K562 (cell line): ENCODE measurements at regions not wholly inside any gene's neighbourhood (a gene's known extent, or its start where the extent isn't known, plus 50 kb on each side); places are given as distances from the start of the nearest gene placed in this dataset.

Source experiments
- ATAC-seq: fragments of 200-7000 bp; cut with Tn5 transposase; 3 replicates; pipeline ENCODE4 v1.9.1; 2020; ENCODE audit warnings: moderate library complexity
- BruUV-seq: library from RNA; stranded (reverse); fragments of 400-500 nt; replicated peaks from 2 replicates; lab custom pipeline; 2021; lab: Mats Ljungman, UMichigan
- CTCF ChIA-PET: fragments of 300-600 bp; formaldehyde crosslinking; extraction: SDS; loops from one replicate; lab custom pipeline; 2021; ENCODE audit warnings: low intra/inter-chr PET ratio; lab: Yijun Ruan, JAX
- POLR2A ChIA-PET: fragments of 300-600, 350-650 bp; sonication (Branson Sonifier 250); formaldehyde crosslinking; extraction: SDS; loops from one replicate; lab custom pipeline; 2021; ENCODE audit warnings: antibody characterized with exemption, inconsistent platforms; lab: Yijun Ruan, JAX
- DNase-seq, 4 experiments: peaks; one replicate each; pipeline versions ENCODE4 v3.0.0 to v3.0.0-alpha.2; 2011 to 2018; ENCODE audit warnings: low spot score in 3 of 4, mixed read lengths in 3 of 4; ENCODE audit errors: extremely low read depth in 1 of 4
- FAIRE-seq: peaks from 2 replicates; lab custom pipeline; 2011; peaks lifted over from hg19 to GRCh38; lab: Jason Lieb, UNC
- H2AFZ ChIP-seq: 2 replicates; pipeline ENCODE4 v1.6.0; 2011; ENCODE audit warnings: low read depth, low read length, control low read depth, inconsistent platforms
- H3K27ac ChIP-seq: fragments of 200-600 bp; 3 replicates; pipeline ENCODE4 v1.8.0; 2011; ENCODE audit warnings: low read depth, mild to moderate bottlenecking, control low read depth, inconsistent platforms, low read length, moderate library complexity, mixed read lengths; ENCODE audit errors: extremely low read depth
- H3K27me3 ChIP-seq, 2 experiments: fragments of 300-600 bp in 1 of 2; 2 replicates in 1 of 2; 3 replicates in 1 of 2; pipeline versions ENCODE4 v1.6.0 to v1.8.0; 2011; ENCODE audit warnings: inconsistent platforms in 2 of 2, low read length in 2 of 2, mild to moderate bottlenecking in 1 of 2, mixed read lengths in 1 of 2, moderate library complexity in 1 of 2; ENCODE audit not compliant: control insufficient read depth in 2 of 2, insufficient read depth in 2 of 2
- H3K36me3 ChIP-seq: fragments of 300-600 bp; 3 replicates; pipeline ENCODE4 v1.8.0; 2011; ENCODE audit warnings: mild to moderate bottlenecking, low read length, inconsistent platforms; ENCODE audit not compliant: control insufficient read depth, insufficient read depth
- H3K4me1 ChIP-seq, 2 experiments: fragments of 200-600 bp in 1 of 2; replicated peaks in 1 of 2; 2 replicates in 1 of 2; 3 replicates in 1 of 2; pipeline versions ENCODE4 v1.5.1 to v1.8.0; 2011; ENCODE audit warnings: inconsistent platforms in 2 of 2, low read length in 2 of 2, mild to moderate bottlenecking in 1 of 2, mixed read lengths in 1 of 2, moderate library complexity in 1 of 2; ENCODE audit not compliant: control insufficient read depth in 2 of 2, insufficient read depth in 2 of 2
- H3K4me2 ChIP-seq: 2 replicates; pipeline ENCODE4 v1.6.1; 2011; ENCODE audit warnings: low read length, control low read depth, inconsistent platforms, mixed read lengths; ENCODE audit not compliant: insufficient read depth
- H3K4me3 ChIP-seq: fragments of 200-600 bp; sonication (generic), shearing (Covaris generic); 2 replicates; pipeline ENCODE4 v1.5.1; 2016; ENCODE audit warnings: control low read depth, inconsistent platforms
- H3K79me2 ChIP-seq: fragments of 200-600 bp; 3 replicates; pipeline ENCODE4 v1.8.0; 2011; ENCODE audit warnings: low read length, inconsistent platforms; ENCODE audit not compliant: control insufficient read depth, insufficient read depth
- H3K9ac ChIP-seq, 2 experiments: 2 replicates each; pipeline versions ENCODE4 v1.6.0 to v1.6.1; 2011; ENCODE audit warnings: low read depth in 2 of 2, low read length in 2 of 2, control low read depth in 1 of 2, inconsistent platforms in 1 of 2, mild to moderate bottlenecking in 1 of 2, mixed read lengths in 1 of 2; ENCODE audit not compliant: insufficient read depth in 1 of 2
- H3K9me1 ChIP-seq: one replicate; pipeline ENCODE4 v1.6.0; 2011; ENCODE audit warnings: inconsistent platforms, mild to moderate bottlenecking, low read length, moderate library complexity; ENCODE audit not compliant: control insufficient read depth, insufficient read depth
- H3K9me3 ChIP-seq: replicated peaks from 2 replicates; pipeline ENCODE4 v1.5.1; 2011; ENCODE audit warnings: low read depth, low read length, inconsistent platforms; ENCODE audit not compliant: control insufficient read depth, insufficient read depth
- H4K20me1 ChIP-seq: replicated peaks from 2 replicates; pipeline ENCODE4 v1.6.1; 2011; ENCODE audit warnings: low read length, inconsistent platforms, mixed read lengths; ENCODE audit not compliant: control insufficient read depth, insufficient read depth
- ATF1 ChIP-seq, 2 experiments: fragments of 450-650 bp in 1 of 2; IDR thresholded peaks; 2 replicates each; pipeline ENCODE4 v1.6.1; 2016; ENCODE audit warnings: missing compliant biosample characterization in 1 of 2, missing genetic modification characterization in 1 of 2
- ELF1 ChIP-seq: fragments of 200-800 bp; sonication (Bioruptor generic); IDR thresholded peaks from 2 replicates; pipeline ENCODE4 v1.6.1; 2016; ENCODE audit warnings: missing genetic modification characterization, missing compliant biosample characterization
- HOXB6 ChIP-seq: fragments of 250-450 bp; sonication (Bioruptor Pico); IDR thresholded peaks from 2 replicates; pipeline ENCODE4 v1.5.1; 2022; ENCODE audit warnings: mild to moderate bottlenecking, borderline replicate concordance
- MTA3 ChIP-seq: fragments of 450-650 bp; formaldehyde crosslinking; IDR thresholded peaks from 2 replicates; pipeline ENCODE4 v1.6.1; 2017; ENCODE audit warnings: mild to moderate bottlenecking, borderline replicate concordance
- RB1 ChIP-seq: fragments of 450-650 bp; IDR thresholded peaks from 2 replicates; pipeline ENCODE4 v1.6.1; 2017; ENCODE audit warnings: low read depth, mild to moderate bottlenecking
- TAF7 ChIP-seq: fragments of 450-650 bp; IDR thresholded peaks from 2 replicates; pipeline ENCODE4 v1.6.1; 2016; ENCODE audit warnings: missing genetic modification characterization, missing compliant biosample characterization
- ZNF121 ChIP-seq: sonication (generic); formaldehyde crosslinking; conservative IDR thresholded peaks from 2 replicates; pipeline ENCODE4 v1.8.0; 2022; ENCODE audit warnings: missing genetic modification reagents
- WGBS: fragments of 100-300 bp; shearing (Covaris generic); methylation state at CpG from one replicate; pipeline ENCODE4 v1.1.6; 2016; ENCODE audit warnings: low coverage, mixed read lengths; ENCODE audit not compliant: insufficient coverage; ENCODE audit errors: missing lambda C conversion rate; 5-methylcytosine and 5-hydroxymethylcytosine counted together
- in situ Hi-C: fragments of 300-500 bp; cut with MboI; formaldehyde crosslinking; loops from 4 replicates; pipeline ENCODE4 v1.15.0; 2018; ENCODE audit warnings: inconsistent platforms, mixed read lengths
- intact Hi-C: fragments of 100-400 bp; cut with micrococcal nuclease; formaldehyde crosslinking; loops from 2 replicates; pipeline ENCODE4 v1.14.2; 2022
- TF ChIP-seq, protein P1 (sequence below): IDR thresholded peaks from 2 replicates; pipeline ENCODE4 v1.6.1; 2012; ENCODE audit warnings: low read depth, low read length, improper control_type of control experiment, borderline replicate concordance

- POLR2A ChIA-PET: no interaction called here
- Histone ChIP-seq H3K27ac (no peak overlapping the region), H3K9me3 (no peaks in the 10 kb centered on the region), H3K79me2 (no peaks in the 10 kb centered on the region), H2AFZ (no peak overlapping the region), H3K9ac (no peak overlapping the region), H3K4me2 (no peak overlapping the region), H4K20me1 (no peaks in the 10 kb centered on the region), H3K4me3 (no peak overlapping the region), H3K4me1 (no peaks in the 10 kb centered on the region), H3K36me3 (no peaks in the 10 kb centered on the region), H3K9me1 (no peaks in the 10 kb centered on the region), H3K27me3 (no peaks in the 10 kb centered on the region)
- ATAC-seq: no peak
- intact Hi-C loops: no loop called here
- in situ Hi-C loops: no loop called here
- TF ChIP-seq HOXB6 (CRISPR knock-in tag): no peak
- no peak for TF ChIP-seq MTA3
- no peak for TF ChIP-seq ZNF121 (CRISPR knock-in tag)
- TF ChIP-seq ATF1 (CRISPR knock-in tag; IDR thresholded peaks at IDR 0.05): no peak
- TF ChIP-seq ATF1 (tag; IDR thresholded peaks at IDR 0.05): no peak
- TF ChIP-seq TAF7 (tag): no peak
- TF ChIP-seq, protein P1, sequence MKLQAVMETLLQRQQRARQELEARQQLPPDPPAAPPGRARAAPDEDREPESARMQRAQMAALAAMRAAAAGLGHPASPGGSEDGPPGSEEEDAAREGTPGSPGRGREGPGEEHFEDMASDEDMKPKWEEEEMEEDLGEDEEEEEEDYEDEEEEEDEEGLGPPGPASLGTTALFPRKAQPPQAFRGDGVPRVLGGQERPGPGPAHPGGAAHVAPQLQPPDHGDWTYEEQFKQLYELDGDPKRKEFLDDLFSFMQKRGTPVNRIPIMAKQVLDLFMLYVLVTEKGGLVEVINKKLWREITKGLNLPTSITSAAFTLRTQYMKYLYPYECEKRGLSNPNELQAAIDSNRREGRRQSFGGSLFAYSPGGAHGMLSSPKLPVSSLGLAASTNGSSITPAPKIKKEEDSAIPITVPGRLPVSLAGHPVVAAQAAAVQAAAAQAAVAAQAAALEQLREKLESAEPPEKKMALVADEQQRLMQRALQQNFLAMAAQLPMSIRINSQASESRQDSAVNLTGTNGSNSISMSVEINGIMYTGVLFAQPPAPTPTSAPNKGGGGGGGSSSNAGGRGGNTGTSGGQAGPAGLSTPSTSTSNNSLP: no peak
- TF ChIP-seq RB1: no peak
- no peak for TF ChIP-seq ELF1 (tag)
- FAIRE-seq: no peak
- 0% methylated on average over 1 of the region's 1 CpG for WGBS
- no TSS peak for BruUV-seq
- DNase-seq: no peak
- CTCF ChIA-PET: no interaction called here
Measured at GRCh38 chr6:81233990-81234389, 518.5 kb downstream of the TENT5A start.
